HG03025 (cell line): ENCODE measurements at regions not wholly inside any gene's neighbourhood (a gene's known extent, or its start where the extent isn't known, plus 50 kb on each side); places are given as distances from the start of the nearest gene placed in this dataset.

ENCODE experiments used
- ATAC-seq: cut with Tn5 transposase; IDR thresholded peaks from one replicate; pipeline ENCODE4 v1.9.1; 2021; ENCODE audit warnings: mild to moderate bottlenecking, moderate library complexity; ENCODE audit not compliant: unreplicated experiment, low FRiP score

- ATAC-seq = no peak
Measured at GRCh38 chr1:182297335-182297734, 94.3 kb downstream of the GLUL start.

GRCh38 chr1:182295697-182296096 lies 95.9 kb downstream of the GLUL start:
- no peak for ATAC-seq

- no peak for ATAC-seq
Measured at GRCh38 chr1:182293119-182293589, 98.4 kb downstream of the GLUL start.

- ATAC-seq = no peak
Measured at GRCh38 chr1:182292193-182292741, 99.3 kb downstream of the GLUL start.

GRCh38 chr1:182291584-182292192 lies 99.9 kb downstream of the GLUL start:
- ATAC-seq = no peak

- ATAC-seq = no peak
Measured at GRCh38 chr1:182288749-182289604, 102.6 kb downstream of the GLUL start.

- no peak for ATAC-seq
Measured at GRCh38 chr1:182286761-182287160, 104.8 kb downstream of the GLUL start.

GRCh38 chr1:182283746-182284544 lies 107.6 kb downstream of the GLUL start:
- no peak for ATAC-seq

GRCh38 chr1:182281541-182281940 lies 110.0 kb downstream of the GLUL start:
- ATAC-seq = no peak

- ATAC-seq = no peak
Measured at GRCh38 chr1:182280504-182280900, 111.1 kb downstream of the GLUL start.

GRCh38 chr1:182279724-182280503 lies 111.7 kb downstream of the GLUL start:
- ATAC-seq = no peak

GRCh38 chr1:182279302-182279701 lies 112.3 kb downstream of the GLUL start:
- no peak for ATAC-seq

- ATAC-seq = no peak
Measured at GRCh38 chr1:182278144-182279054, 113.2 kb downstream of the GLUL start.

- no peak for ATAC-seq
Measured at GRCh38 chr1:182275271-182275670, 116.3 kb downstream of the GLUL start.

GRCh38 chr1:182274618-182275017 lies 117.0 kb downstream of the GLUL start:
- ATAC-seq = no peak

GRCh38 chr1:182270731-182271130 lies 120.9 kb downstream of the GLUL start:
- no peak for ATAC-seq

GRCh38 chr1:182269097-182269496 lies 122.5 kb downstream of the GLUL start:
- ATAC-seq = no peak

GRCh38 chr1:182268669-182269068 lies 122.9 kb downstream of the GLUL start:
- ATAC-seq = no peak

GRCh38 chr1:182264185-182264584 lies 127.4 kb downstream of the GLUL start:
- no peak for ATAC-seq
